HG03135 (cell line): ENCODE measurements at regions not wholly inside any gene's neighbourhood (a gene's known extent, or its start where the extent isn't known, plus 50 kb on each side); places are given as distances from the start of the nearest gene placed in this dataset.
"Not testable (repeated sequence)": the region's sequence is repeated elsewhere in the genome, so short reads cannot be mapped to it uniquely, and the experiment has no call there.

Source experiments
- ATAC-seq: cut with Tn5 transposase; IDR thresholded peaks from one replicate; pipeline ENCODE4 v1.9.1; 2021; ENCODE audit warnings: mild to moderate bottlenecking, moderate library complexity; ENCODE audit not compliant: unreplicated experiment

GRCh38 chr6:144566868-144567615 lies 281.9 kb downstream of the UTRN start:
- no peak for ATAC-seq

DNA sequence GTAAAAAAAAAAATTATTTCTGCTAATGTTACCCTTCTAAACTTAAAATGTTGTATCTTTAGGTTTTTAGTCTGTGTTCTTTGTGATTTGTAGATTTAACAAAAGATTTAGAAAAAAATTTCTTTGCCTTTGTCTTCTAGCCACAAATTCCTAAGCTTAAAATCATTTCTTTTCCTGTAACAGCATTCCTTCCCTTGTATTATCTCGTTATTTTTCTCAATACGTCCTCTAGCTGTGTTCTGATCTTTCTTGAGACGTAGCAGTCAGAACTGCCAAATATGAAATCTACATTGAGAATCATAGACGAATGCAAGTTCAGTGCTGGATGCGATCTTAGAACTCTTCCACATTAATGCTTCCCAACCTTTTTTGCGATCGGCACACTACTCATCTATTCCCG lies 283.1 kb downstream of the UTRN start:
- ATAC-seq: no peak

DNA sequence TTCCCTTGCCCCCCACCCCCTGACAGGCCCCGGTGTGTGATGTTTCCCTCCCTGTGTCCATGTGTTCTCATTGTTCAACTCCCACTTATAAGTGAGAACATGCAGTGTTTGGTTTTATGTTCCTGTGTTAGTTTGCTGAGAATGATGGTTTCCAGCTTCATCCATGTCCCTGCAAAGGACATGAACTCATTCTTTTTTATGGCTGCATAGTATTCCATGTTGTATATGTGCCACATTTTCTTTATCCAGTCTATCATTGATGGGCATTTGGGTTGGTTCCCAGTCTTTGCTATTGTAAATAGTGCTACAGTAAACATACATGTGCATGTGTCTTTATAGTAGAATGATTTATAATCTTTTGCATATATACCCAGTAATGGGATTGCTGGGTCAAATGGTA lies 287.4 kb downstream of the UTRN start:
- not testable (repeated sequence) for ATAC-seq

DNA sequence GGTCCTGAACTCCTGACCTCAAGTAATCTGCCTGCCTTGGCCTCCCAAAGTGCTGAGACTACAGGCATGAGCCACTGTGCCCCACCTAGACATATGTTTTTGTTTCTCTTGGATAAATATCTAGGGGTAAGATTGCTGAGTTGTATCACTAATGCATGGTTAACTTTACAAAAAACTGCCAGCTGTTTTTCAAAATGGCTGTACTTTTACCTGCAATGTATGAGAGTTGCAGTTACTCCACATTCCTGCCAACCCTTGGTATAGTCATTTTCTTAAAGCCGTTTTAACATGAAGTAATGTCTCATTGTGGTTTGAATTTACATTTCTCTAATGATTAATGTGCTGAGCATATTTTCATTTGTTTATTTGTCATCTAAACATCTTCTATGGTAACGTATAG lies 289.7 kb downstream of the UTRN start:
- ATAC-seq: no peak

DNA sequence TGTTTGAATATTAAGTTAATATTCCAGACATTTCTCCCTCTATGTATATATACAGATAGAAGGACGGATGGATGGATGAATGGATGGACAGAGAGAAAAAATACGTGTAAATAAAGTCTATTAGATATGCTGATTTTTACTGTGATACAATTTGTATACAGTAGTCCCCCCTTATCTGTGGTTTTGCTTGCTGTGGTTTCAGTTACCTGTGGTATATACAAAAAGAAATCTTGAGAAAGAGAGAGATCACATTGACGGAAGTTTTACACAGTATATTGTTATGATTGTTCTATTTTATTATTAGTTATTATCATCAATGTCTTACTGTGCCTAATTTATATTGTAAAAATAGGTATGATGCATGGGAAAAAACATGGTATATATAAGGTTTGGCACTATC lies 290.2 kb downstream of the UTRN start:
- no peak for ATAC-seq

DNA sequence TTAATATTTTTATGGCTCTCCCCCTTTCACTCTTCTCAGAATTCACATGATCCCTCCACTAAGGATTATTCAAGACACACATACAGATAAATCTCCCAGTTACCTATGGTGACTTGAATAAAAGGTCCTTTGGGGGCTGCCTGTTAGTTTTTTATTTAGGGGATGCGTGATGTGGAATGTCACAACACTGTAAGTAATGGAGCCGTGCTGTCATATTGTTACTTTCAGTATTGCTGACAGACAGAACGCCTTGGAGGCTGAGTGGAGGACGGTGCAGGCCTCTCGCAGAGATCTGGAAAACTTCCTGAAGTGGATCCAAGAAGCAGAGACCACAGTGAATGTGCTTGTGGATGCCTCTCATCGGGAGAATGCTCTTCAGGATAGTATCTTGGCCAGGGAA lies 291.7 kb downstream of the UTRN start:
- ATAC-seq: no peak

- no peak for ATAC-seq
These were observed 293.5 kb downstream of the UTRN start for GRCh38 chr6:144578385-144579350.

- ATAC-seq: no peak
These were observed 294.9 kb downstream of the UTRN start for GRCh38 chr6:144580039-144580438.

GRCh38 chr6:144580771-144581170 lies 295.6 kb downstream of the UTRN start:
- no peak for ATAC-seq

DNA sequence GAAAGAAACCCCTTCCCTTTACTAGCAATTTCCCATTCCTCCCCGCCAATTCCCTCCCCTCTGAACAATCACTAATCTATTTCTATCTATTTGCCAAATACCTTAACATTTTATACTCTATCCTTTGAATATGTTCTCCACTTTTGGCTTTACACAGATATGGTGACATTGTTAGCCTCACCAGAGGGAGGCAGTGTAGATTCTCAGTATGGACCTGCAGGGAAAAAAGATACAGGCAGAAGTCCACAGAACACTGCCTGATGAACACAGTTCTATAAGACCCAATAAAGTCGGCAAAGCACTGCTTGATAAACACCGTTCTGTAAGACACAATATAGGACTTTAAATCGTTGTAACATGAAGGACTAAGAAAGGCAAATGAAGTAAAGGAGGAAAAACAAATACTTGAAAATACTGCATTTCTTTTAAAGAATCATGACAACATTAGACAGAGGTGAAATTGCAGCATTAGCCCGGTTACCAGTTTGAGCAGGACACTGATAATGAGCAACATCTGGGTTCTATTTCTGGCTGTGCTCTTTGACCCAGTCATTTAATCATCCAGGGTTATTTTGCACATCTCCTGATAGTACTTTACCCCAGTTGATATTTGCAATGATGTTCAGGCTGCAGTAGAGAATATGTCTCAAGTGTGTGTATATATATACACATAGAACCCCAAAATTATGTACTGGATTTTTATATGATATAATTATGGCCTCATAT lies 296.8 kb downstream of the UTRN start:
- no peak for ATAC-seq

GRCh38 chr6:144582939-144583613 lies 297.9 kb downstream of the UTRN start:
- ATAC-seq: peak; percentile 89

DNA sequence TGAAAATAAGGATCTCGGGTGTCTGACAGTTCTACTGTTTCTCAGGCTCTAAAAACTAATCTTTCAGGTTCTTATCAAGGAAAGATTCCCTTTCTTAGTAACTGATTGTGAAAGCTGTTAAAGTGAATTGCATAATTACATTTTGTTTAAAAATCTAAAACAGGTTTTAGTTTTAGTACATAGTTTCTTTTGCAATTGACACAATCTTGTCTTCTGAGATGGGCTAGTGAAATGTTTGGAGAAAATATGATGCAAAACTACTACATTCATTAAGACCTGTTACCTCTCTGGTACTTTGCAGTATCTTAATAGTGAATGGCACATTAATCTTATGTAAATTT lies 298.4 kb downstream of the UTRN start:
- ATAC-seq: no peak

DNA sequence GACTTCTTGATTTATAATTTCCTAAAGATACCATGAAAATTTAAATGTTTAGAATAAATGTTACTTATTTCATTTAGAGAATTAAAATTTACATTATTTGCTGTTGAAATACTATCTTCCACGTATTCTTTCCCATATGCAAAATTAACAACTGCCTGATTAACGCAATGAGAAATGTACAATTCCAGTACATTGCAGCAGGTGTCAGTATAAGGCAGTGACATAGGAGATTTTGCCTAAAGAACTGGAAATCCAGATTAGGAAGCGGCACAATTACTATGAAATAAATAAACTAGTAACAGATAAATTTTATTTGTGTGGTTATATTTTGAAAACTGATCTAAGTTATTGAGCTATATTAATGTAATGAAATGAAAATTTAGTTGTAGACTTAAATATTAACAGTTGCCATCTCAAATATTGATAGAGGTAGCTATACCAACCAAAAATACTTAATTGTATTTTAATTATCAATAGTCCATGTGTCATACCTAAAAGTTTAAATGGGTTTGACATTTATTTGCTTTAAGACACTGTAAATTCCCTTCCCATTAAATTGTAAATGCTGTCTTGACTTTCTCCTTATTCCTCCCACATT lies 300.2 kb downstream of the UTRN start:
- ATAC-seq: no peak

GRCh38 chr6:144586986-144587385 lies 301.9 kb downstream of the UTRN start:
- no peak for ATAC-seq

- peak; percentile 74 for ATAC-seq
These were observed 303.7 kb downstream of the UTRN start for GRCh38 chr6:144588697-144589325.

- no peak for ATAC-seq
These were observed 305.4 kb downstream of the UTRN start for GRCh38 chr6:144590532-144590931.

DNA sequence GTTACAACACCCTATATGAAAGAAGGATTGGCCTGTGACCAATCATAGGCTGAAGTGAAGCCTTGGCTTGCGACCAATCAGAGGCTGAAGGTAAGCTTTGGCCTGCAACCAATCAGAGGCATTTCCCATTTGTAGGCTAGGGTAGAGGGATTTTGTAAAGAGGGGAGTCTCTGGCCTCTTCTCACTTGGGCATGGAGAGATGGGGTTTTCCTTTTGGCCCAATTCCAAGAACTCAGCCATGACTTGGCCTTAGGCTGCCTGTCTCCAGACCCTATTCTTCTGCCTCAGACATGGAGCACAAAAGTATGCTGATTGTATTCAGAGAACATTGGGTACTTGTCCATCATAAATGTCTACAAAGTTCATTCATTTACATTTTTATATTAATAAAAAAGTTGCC lies 308.3 kb downstream of the UTRN start:
- no peak for ATAC-seq

GRCh38 chr6:144594585-144594984 lies 309.4 kb downstream of the UTRN start:
- ATAC-seq: no peak

DNA sequence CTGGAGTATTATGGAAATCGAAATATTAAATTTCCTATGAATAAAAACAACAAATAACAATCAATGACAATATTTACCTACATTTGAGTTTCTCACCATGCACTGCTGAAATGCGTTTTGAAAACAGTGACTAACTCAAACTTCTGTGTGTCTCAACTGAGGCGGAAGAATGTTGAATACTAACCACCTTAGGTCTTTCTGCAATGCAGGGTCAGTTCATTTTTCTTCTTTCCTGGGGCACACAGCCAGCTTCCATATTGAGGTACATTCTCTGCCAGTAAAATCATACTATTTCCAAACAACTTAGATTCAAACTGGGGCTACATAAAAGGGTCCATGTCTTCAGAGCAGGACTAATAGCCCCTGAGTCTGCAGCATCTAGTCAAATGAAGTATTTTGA lies 310.1 kb downstream of the UTRN start:
- ATAC-seq: no peak

DNA sequence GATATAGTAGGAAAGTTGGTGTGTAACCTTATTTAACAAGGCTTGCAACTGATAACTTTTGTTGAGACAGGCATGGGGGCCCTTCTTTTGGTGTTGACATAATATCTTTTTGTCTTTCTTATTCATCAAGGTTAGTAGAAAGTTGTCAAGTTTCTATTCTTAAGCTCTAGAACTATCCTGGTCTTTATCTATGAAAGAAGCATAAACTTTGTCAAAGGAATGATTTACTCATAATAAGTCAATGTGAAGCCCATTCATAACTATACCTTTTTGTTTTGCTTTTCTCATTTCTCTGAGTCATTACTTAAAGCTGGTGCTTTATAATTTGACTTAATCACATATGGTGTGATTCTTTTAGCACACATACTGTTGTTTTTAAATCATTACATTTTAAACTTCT lies 312.4 kb downstream of the UTRN start:
- ATAC-seq: no peak
